Brain pericyte (primary cell): ENCODE measurements at regions not wholly inside any gene's neighbourhood (a gene's known extent, or its start where the extent isn't known, plus 50 kb on each side); places are given as distances from the start of the nearest gene placed in this dataset.

Source experiments
- DNase-seq: peaks from one replicate; pipeline ENCODE4 v3.0.0-alpha.2; 2012; ENCODE audit warnings: low read depth, low spot score

DNA sequence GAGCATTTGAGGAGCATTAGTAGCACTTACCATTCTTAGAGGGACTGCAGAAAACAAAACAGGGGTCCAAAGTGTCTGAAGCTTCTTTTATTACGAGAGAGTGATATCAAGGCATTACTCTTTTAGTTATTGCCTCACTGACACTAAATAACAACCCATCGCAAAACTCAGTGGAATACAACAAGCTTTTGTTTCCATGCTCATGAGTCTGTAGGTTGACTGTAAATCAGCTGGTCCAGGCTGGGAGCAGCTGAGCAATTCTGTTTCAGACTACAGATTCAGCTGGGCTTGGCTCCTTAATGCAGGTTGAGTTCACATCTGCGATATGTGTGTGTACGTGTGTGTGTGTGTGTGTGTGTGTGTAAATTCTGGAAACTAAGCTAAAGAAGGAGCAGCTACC lies 501.8 kb upstream of the PKDCC start:
- no peak for DNase-seq

DNA sequence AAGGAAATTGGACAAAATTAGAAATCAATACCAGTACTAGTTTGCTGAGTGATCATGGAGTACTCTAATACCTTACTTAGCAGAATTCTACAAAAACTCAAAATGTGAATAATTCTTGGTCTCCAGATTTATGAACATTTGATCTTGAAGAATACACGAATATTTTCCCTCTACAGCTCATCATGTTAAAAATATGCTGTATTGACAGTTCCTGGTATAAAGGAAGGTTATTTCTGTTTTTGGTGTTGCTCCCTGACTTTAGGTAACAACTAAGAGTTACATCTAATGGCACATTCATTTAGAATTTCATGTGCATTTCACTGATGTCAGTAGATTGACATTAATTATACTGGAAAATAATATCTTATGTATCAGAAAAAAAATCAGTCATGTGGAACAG lies 479.2 kb upstream of the PKDCC start:
- no peak for DNase-seq

DNA sequence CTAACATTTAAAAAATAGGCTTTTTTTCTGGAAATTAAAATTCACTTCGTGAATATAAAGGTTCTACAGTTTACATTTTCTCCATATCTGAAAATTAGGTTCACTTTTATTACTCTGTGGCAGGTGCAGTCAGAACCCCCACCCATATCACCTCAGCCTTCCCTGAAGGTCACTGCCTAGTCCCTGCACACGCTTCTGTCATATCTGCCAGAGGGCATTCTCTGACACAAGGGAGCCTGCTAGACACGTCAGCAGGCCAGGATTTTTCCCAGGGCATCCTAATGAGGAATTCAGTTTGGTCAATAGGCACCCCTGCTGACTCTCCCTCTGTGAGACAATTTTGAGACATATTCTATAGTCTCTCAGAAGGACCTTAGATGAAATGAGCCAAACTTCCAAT lies 475.7 kb upstream of the PKDCC start:
- DNase-seq, result no peak

- no peak for DNase-seq
These were observed 471.4 kb upstream of the PKDCC start for GRCh38 chr2:41576423-41576822.

DNA sequence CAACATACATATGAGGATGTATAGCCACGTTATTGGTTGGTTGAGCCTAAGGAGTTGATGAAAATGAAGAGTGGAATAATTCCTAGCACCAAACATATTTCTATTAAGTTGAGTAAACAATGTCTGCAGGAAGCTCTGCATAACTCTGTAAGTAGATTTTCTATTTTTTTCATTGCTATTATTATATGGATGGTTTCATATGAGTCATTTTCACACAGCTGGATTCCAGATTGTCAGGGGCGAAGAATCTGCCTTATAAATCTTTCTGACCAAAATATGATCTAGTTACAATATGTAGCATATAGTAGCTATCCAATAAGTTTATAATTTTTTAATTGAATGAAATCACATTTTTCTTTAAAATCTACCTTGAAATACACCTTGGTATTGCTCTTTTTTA lies 468.0 kb upstream of the PKDCC start:
- peak; percentile 41 for DNase-seq

- no peak for DNase-seq
These were observed 467.0 kb upstream of the PKDCC start for GRCh38 chr2:41580806-41581205.

DNA sequence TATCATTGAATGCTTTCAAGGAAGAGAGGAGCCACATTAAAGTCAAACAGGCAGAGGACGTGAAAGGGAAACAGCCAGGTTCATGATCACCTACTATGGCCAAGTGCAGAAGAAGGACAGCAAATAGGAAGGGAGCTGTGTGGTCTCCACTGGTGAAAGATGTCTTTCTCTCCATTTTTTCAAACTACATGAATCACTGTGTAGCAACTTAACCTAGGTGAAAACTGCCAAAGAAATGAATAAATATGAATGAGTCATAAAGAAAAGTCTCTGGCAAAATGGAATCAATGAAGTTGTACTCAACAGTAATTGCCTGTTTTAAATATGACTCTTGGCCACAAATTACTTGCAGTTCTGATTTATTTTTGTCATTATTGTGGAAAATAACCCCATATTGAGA lies 452.6 kb upstream of the PKDCC start:
- no peak for DNase-seq

DNA sequence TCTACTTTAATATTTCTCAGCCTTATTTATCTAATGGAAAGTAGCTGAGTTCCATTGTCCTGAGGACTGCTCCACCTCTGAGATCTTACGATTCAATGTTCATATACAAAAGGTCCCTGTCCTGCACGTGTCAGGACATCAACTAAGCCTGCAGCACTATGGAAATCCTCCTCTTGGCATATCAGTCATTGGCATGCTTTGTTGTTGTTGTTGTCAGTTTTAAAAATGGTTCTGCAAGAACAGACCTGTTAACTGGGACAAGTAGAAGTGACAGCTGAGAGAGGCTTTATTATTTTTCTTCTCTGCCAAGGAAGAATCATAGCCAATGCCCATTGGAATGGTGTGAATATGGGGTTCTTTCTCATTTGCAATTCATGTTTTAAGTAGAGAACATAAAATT lies 450.1 kb upstream of the PKDCC start:
- DNase-seq, result no peak

- DNase-seq, result no peak
These were observed 449.5 kb upstream of the PKDCC start for GRCh38 chr2:41598161-41598894.

GRCh38 chr2:41600460-41600859 lies 447.4 kb upstream of the PKDCC start:
- DNase-seq, result no peak

DNA sequence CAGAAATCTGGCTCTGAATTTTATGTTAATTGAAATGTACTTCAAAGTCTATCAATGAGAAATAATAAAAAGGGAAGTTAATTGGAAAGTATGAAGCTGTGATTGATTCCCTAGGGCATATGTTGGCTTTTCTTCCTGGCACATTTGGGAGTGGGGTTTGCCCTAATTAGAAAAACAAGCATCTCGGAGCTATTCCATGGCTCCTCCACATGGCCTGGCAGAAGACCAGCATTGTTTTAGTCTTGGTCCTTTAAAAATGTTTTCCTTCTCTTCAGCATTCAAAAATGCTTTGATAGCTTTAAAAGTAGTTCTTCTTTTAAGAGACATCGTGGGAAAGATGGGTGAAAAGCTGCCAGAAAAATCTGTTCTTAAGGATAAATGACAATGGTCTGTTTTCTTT lies 445.5 kb upstream of the PKDCC start:
- no peak for DNase-seq

- DNase-seq, result no peak
These were observed 442.5 kb upstream of the PKDCC start for GRCh38 chr2:41605311-41605710.

DNA sequence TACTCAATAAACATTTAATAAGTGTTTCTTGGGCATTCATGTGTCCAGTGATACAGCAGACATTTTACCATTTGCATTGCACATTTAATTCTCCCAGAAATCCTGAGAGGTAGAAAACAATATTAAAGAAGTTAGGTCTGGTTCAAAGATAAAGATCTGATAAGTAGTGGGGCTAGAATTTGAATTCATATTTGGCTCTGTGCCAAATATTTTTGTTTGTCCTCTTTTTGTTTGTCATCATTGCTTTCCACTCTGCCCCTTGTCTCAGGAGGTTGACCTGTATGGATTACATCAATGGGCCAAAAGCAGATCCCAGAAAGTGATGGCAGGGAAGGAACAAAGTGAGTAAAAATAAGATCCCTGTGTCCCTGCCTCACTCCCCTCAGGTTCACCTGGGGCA lies 441.9 kb upstream of the PKDCC start:
- no peak for DNase-seq

DNA sequence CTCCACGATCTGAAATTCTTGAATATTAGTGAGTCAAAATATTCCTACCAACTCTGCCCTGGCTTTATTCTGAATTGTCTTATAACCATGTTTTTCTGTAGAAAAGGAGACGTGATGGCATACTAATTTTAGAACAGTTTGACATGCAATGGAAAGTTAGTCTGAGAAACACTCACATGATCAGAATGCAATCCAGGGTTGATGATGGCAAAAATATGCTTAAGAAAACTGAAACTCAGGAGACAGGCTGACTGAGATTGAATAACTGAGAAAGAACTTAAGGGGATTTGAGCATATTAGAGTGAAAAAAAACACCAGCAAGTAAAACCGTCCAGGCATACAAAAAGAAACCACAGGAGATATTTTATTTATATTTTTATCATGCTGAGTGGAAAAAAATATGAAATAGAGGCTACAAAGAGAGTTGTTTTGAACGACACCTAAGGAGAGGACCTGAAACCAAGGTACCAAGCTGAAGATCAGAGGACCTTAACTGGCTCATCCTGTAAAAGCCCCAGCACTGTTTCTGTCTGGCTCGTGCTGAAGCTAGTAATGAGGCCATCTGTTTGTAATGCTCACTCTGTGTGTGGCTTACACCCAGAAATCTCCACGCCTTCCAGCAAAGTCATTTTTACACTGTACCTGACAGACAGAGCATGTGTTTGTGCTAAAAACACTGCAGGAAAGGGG lies 437.2 kb upstream of the PKDCC start:
- DNase-seq, result peak; percentile 47

- DNase-seq, result no peak
These were observed 429.1 kb upstream of the PKDCC start for GRCh38 chr2:41618754-41619153.

GRCh38 chr2:41621095-41621494 lies 426.7 kb upstream of the PKDCC start:
- no peak for DNase-seq

- no peak for DNase-seq
These were observed 426.3 kb upstream of the PKDCC start for GRCh38 chr2:41621563-41621962.

GRCh38 chr2:41622301-41622700 lies 425.5 kb upstream of the PKDCC start:
- no peak for DNase-seq

DNA sequence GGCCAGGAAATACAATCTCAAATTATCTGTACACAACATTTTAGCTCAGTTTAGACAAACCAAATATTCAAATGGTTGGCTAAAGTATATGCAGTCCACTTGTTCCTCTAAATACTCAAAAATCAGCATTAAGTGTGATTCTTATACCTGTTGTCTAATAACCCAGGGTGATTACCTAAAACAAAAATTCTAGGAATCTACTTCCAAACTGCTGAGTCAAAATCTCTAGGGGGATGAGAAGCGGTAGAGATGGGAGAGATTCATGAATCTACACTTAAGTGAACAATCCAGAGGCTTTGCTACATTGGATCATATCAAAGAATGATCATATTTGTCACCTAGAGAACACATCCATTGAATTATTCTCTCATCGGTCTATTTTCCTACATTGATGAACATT lies 420.9 kb upstream of the PKDCC start:
- no peak for DNase-seq

GRCh38 chr2:41634686-41635085 lies 413.1 kb upstream of the PKDCC start:
- no peak for DNase-seq

- DNase-seq, result no peak
These were observed 402.9 kb upstream of the PKDCC start for GRCh38 chr2:41644936-41645335.

GRCh38 chr2:41647468-41648050 lies 400.3 kb upstream of the PKDCC start:
- DNase-seq, result no peak

DNA sequence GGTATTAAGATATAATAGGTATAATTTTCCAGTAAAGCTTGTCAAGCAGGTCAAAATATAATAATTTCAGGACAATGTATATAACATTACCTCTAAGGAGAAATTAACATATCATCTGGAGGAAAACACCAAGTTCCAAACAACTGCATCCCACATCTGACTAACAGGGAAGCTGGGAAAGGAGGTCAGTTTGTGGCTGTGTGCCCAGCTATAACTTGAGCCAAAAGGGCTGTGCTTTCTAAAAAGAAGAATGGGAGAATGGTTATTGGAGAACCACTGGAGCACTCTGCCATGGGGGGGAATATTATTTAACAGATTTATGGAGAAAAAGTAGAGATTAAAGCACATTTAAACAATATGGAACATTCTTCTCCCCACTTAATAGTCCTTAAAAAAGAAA lies 390.6 kb upstream of the PKDCC start:
- no peak for DNase-seq
